ENCODE measurements at regions not wholly inside any gene's neighbourhood (a gene's known extent, or its start where the extent isn't known, plus 50 kb on each side); places are given as distances from the start of the nearest gene placed in this dataset.

DNA sequence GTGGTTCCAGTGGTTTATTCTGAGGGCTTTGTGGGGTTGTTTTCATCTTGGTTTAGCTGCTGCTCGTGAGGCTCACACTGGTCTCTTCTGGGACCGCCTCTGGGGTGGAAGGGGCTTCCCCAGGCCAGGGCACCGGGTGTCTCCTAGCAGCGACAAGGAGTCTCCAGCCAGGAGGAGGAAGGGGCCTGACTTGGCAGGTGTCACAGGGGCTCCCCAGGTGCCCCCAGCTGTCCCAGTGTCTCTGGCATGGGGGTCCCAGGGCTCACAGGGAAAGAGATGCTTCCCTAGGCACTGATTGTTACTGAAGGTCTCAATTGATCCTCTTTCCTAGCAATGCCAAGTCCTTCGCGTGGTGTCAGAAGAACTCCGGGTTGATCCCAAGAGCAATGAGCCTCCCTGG, 241.1 kb upstream of the IRX4 start:
- no peaks in the 10 kb centered on the region for H3K36me3 ChIP-seq
- Mint-ChIP-seq H3K27ac (no peak overlapping the region), H3K9me3 (peaks cover 10% of the 10 kb centered on the region), H3K36me3 (no peaks in the 10 kb centered on the region), H3K27me3 (ENCODE audit: insufficient read depth, low read depth) (peaks cover 16% of the 10 kb centered on the region), H3K4me1 (peaks cover 23% of the 10 kb centered on the region), H3K4me3 (no peak overlapping the region)
- no peak overlapping the region for H3K9ac ChIP-seq
- no peaks in the 10 kb centered on the region for H3K27me3 ChIP-seq
- no peaks in the 10 kb centered on the region for H3K9me3 ChIP-seq (ENCODE audit: low read depth)
- no peaks in the 10 kb centered on the region for H3K79me2 ChIP-seq (ENCODE audit: low read depth)
- no peaks in the 10 kb centered on the region for H3K4me1 ChIP-seq
- no peak overlapping the region for H3K27ac ChIP-seq
- no peak overlapping the region for H2AFZ ChIP-seq (replicated peaks)
- no peaks in the 10 kb centered on the region for H4K20me1 ChIP-seq (ENCODE audit: low read depth)
- H3K4me2 ChIP-seq, result no peak overlapping the region
- H3F3A ChIP-seq (ENCODE audit: low read depth), result no peaks in the 10 kb centered on the region
- TF ChIP-seq EZH2 (IDR thresholded peaks at IDR 0.05) (no peak), EZH2phosphoT487 (IDR thresholded peaks at IDR 0.05) (no peak)
- TF ChIP-seq, protein P1, sequence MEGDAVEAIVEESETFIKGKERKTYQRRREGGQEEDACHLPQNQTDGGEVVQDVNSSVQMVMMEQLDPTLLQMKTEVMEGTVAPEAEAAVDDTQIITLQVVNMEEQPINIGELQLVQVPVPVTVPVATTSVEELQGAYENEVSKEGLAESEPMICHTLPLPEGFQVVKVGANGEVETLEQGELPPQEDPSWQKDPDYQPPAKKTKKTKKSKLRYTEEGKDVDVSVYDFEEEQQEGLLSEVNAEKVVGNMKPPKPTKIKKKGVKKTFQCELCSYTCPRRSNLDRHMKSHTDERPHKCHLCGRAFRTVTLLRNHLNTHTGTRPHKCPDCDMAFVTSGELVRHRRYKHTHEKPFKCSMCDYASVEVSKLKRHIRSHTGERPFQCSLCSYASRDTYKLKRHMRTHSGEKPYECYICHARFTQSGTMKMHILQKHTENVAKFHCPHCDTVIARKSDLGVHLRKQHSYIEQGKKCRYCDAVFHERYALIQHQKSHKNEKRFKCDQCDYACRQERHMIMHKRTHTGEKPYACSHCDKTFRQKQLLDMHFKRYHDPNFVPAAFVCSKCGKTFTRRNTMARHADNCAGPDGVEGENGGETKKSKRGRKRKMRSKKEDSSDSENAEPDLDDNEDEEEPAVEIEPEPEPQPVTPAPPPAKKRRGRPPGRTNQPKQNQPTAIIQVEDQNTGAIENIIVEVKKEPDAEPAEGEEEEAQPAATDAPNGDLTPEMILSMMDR (IDR thresholded peaks at IDR 0.05), result no peak
- H3K4me3 ChIP-seq, result no peak overlapping the region
- no peak for DNase-seq (ENCODE audit: low spot score)

GRCh38 chr5:2120361-2120760, 237.6 kb upstream of the IRX4 start:
- H3F3A ChIP-seq (ENCODE audit: low read depth), result no peaks in the 10 kb centered on the region
- Mint-ChIP-seq H3K36me3 (peaks cover 1% of the 10 kb centered on the region), H3K27ac (no peak overlapping the region), H3K4me3 (no peak overlapping the region), H3K4me1 (peaks cover 17% of the 10 kb centered on the region), H3K9me3 (peaks cover 12% of the 10 kb centered on the region), H3K27me3 (ENCODE audit: insufficient read depth, low read depth) (peaks cover 7% of the 10 kb centered on the region)
- no peak for DNase-seq (ENCODE audit: low spot score)
- H4K20me1 ChIP-seq (ENCODE audit: low read depth), result no peaks in the 10 kb centered on the region
- no peaks in the 10 kb centered on the region for H3K9me3 ChIP-seq (ENCODE audit: low read depth)
- TF ChIP-seq EZH2 (IDR thresholded peaks at IDR 0.05) (no peak), EZH2phosphoT487 (IDR thresholded peaks at IDR 0.05) (no peak)
- TF ChIP-seq, protein P1 (IDR thresholded peaks at IDR 0.05), result no peak
- H3K9ac ChIP-seq, result no peak overlapping the region
- H3K4me2 ChIP-seq, result no peak overlapping the region
- H3K4me1 ChIP-seq, result no peaks in the 10 kb centered on the region
- no peak overlapping the region for H3K27ac ChIP-seq
- no peak overlapping the region for H3K4me3 ChIP-seq
- no peaks in the 10 kb centered on the region for H3K79me2 ChIP-seq (ENCODE audit: low read depth)
- no peak overlapping the region for H2AFZ ChIP-seq (replicated peaks)
- H3K27me3 ChIP-seq, result no peaks in the 10 kb centered on the region
- H3K36me3 ChIP-seq, result no peaks in the 10 kb centered on the region

GRCh38 chr5:2119573-2119972, 236.8 kb upstream of the IRX4 start:
- H3K36me3 ChIP-seq, result no peaks in the 10 kb centered on the region
- TF ChIP-seq EZH2phosphoT487 (IDR thresholded peaks at IDR 0.05) (no peak), EZH2 (IDR thresholded peaks at IDR 0.05) (no peak)
- TF ChIP-seq, protein P1 (IDR thresholded peaks at IDR 0.05), result no peak
- no peak overlapping the region for H3K4me3 ChIP-seq
- no peaks in the 10 kb centered on the region for H3K4me1 ChIP-seq
- H3K4me2 ChIP-seq, result no peak overlapping the region
- peaks cover 12% of the 10 kb centered on the region for H3K4me1 Mint-ChIP-seq
- DNase-seq (ENCODE audit: low spot score), result no peak
- H4K20me1 ChIP-seq (ENCODE audit: low read depth), result no peaks in the 10 kb centered on the region
- H3K9me3 ChIP-seq (ENCODE audit: low read depth), result no peaks in the 10 kb centered on the region
- H3K79me2 ChIP-seq (ENCODE audit: low read depth), result no peaks in the 10 kb centered on the region
- H3K27me3 ChIP-seq, result no peaks in the 10 kb centered on the region
- peaks cover 12% of the 10 kb centered on the region for H3K9me3 Mint-ChIP-seq
- no peak overlapping the region for H3K4me3 Mint-ChIP-seq
- H3K36me3 Mint-ChIP-seq, result peaks cover 2% of the 10 kb centered on the region
- no peak overlapping the region for H3K27ac ChIP-seq
- H3K27me3 Mint-ChIP-seq (ENCODE audit: insufficient read depth, low read depth), result peaks cover 9% of the 10 kb centered on the region
- H3F3A ChIP-seq (ENCODE audit: low read depth), result no peaks in the 10 kb centered on the region
- no peak overlapping the region for H2AFZ ChIP-seq (replicated peaks)
- H3K9ac ChIP-seq, result no peak overlapping the region
- H3K27ac Mint-ChIP-seq, result no peak overlapping the region

Data from neural progenitor cell (in vitro differentiated cells).